ENCODE measurements at regions not wholly inside any gene's neighbourhood (a gene's known extent, or its start where the extent isn't known, plus 50 kb on each side); places are given as distances from the start of the nearest gene placed in this dataset.

DNA sequence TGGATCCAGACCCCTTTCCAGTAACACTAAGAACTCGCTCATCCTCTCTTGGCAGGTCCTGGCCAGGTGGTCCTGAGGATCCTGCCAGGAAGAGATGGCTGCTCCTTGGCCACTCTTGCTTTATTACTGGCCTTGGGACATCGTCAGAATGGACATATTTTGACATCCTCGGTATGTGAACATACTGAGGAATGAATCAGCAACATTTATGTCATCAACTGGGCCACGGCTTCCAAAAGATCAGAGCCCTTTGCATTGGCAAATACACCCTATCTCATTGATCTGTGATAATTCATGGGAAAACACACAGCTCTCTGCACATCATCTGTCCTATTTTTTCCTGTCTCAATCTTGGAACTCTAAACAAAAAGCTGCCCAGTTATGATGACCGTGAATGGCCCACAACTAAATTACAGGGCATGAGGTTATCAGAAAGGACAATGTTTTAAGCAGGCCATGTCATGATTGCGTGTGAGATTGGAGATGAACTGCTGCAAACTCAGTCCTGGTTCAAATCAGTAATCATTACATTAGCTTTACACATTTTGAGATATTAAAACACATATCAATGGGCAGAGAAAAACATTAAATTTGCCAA, 1325.8 kb downstream of the AACS start:
- no peak overlapping the region for H2AK5ac ChIP-seq (ENCODE audit: low read depth, low read length)
- H2BK20ac ChIP-seq (ENCODE audit: low read length) = no peak overlapping the region
- 94% methylated on average over 6 of the region's 6 CpGs; no CpG with 5 or more reads in 1 of the 2 experiments for WGBS, 2 experiments (ENCODE audit: extremely low coverage in 1 of 2, insufficient coverage in 1 of 2, insufficient read length in 1 of 2, insufficient replicate concordance in 2 of 2, low coverage in 1 of 2, low lambda C conversion rate in 2 of 2, missing lambda C conversion rate in 1 of 2)
- no peak overlapping the region for H3K27ac ChIP-seq (ENCODE audit: low read depth, low read length)
- no peak overlapping the region for H3K4ac ChIP-seq (replicated peaks; ENCODE audit: insufficient read length, low read depth, low read length)
- no peaks in the 10 kb centered on the region for H3K27me3 ChIP-seq (replicated peaks in 1 of 4; ENCODE audit: control insufficient read depth in 3 of 4, extremely low read depth in 1 of 4, insufficient read depth in 3 of 4, low read length in 3 of 4)
- TF ChIP-seq SIN3A (conservative IDR thresholded peaks at IDR 0.05 in 1 of 2, IDR thresholded peaks at IDR 0.05 in 1 of 2; ENCODE audit: low read depth in 1 of 2, low read length in 2 of 2) (no peak), RXRA (IDR thresholded peaks at IDR 0.05; ENCODE audit: insufficient read depth, low read depth, low read length) (no peak), EZH2 (IDR thresholded peaks at IDR 0.05; ENCODE audit: low read depth, low read length, severe bottlenecking) (no peak), CHD2 (IDR thresholded peaks at IDR 0.05; ENCODE audit: low read length) (no peak), RBBP5 (IDR thresholded peaks at IDR 0.05; ENCODE audit: borderline replicate concordance, low read depth, low read length) (no peak), NANOG (IDR thresholded peaks at IDR 0.05; ENCODE audit: insufficient read depth, low read depth, low read length, poor library complexity, severe bottlenecking) (no peak), POU5F1 (IDR thresholded peaks at IDR 0.05; ENCODE audit: low read depth, low read length) (no peak), POLR2A (IDR thresholded peaks at IDR 0.05; ENCODE audit: control extremely low read depth in 1 of 2, low read depth in 2 of 2, low read length in 2 of 2) (no peak), MAFK (IDR thresholded peaks at IDR 0.05; ENCODE audit: low read depth, low read length) (no peak), SP1 (IDR thresholded peaks at IDR 0.05; ENCODE audit: low read depth, low read length) (no peak)
- TF ChIP-seq, protein P1, sequence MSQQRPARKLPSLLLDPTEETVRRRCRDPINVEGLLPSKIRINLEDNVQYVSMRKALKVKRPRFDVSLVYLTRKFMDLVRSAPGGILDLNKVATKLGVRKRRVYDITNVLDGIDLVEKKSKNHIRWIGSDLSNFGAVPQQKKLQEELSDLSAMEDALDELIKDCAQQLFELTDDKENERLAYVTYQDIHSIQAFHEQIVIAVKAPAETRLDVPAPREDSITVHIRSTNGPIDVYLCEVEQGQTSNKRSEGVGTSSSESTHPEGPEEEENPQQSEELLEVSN (IDR thresholded peaks at IDR 0.05) = no peak
- no peaks in the 10 kb centered on the region for H3K23me2 ChIP-seq (ENCODE audit: low read depth, low read length)
- no peak overlapping the region for H3K56ac ChIP-seq (replicated peaks; ENCODE audit: insufficient read length, low read depth, low read length)
- H3K9me3 ChIP-seq (ENCODE audit: insufficient read depth in 2 of 2, low read depth in 1 of 2, low read length in 1 of 2) = no peaks in the 10 kb centered on the region
- H3K4me3 ChIP-seq (ENCODE audit: extremely low read depth in 1 of 4, insufficient read depth in 2 of 4, low read depth in 3 of 4, low read length in 4 of 4) = no peak overlapping the region
- DNase-seq (ENCODE audit: low read depth in 1 of 2, low spot score in 2 of 2) (no peak), FAIRE-seq (no peak)
- peaks cover 0 to under 1% (median 0%) of the 10 kb centered on the region in 4 experiments; a peak in 1 of 7 replicates for H3K4me1 ChIP-seq (replicated peaks in 1 of 4; ENCODE audit: control insufficient read depth in 3 of 4, insufficient read depth in 4 of 4, low read length in 3 of 4)
- H3K14ac ChIP-seq (ENCODE audit: insufficient read length) = no peak overlapping the region
- no peak overlapping the region for H4K91ac ChIP-seq (replicated peaks; ENCODE audit: insufficient read length, low read length)
- no peak overlapping the region for H2BK12ac ChIP-seq (ENCODE audit: low read depth, low read length)
- H4K8ac ChIP-seq (ENCODE audit: extremely low read depth, insufficient read depth, low read length) = no peak overlapping the region
- H3K36me3 ChIP-seq (ENCODE audit: control insufficient read depth in 2 of 4, insufficient read depth in 4 of 4, low read length in 3 of 4) = no peaks in the 10 kb centered on the region
- ChIA-PET CTCF (ENCODE audit: partially characterized antibody) (interaction anchor here (0.8 kb wide), 1 partner anchor 30 kb away, joined by 3 read pairs; no protein-coding TSS in a partner anchor), POLR2A (ENCODE audit: partially characterized antibody) (no interaction called here)
- no peak overlapping the region for H3K9ac ChIP-seq (replicated peaks in 1 of 4; ENCODE audit: extremely low read depth in 1 of 4, low read depth in 3 of 4, low read length in 3 of 4)
- H4K5ac ChIP-seq (ENCODE audit: insufficient read length, low read depth, low read length) = no peak overlapping the region
- H3K18ac ChIP-seq (ENCODE audit: extremely low read depth, low read length) = no peak overlapping the region
- H4K20me1 ChIP-seq (replicated peaks in 1 of 2; ENCODE audit: control insufficient read depth in 1 of 2, insufficient read depth in 2 of 2, low read length in 2 of 2) = no peaks in the 10 kb centered on the region
- no peak overlapping the region for H3K23ac ChIP-seq (ENCODE audit: insufficient read length)
- H2AFZ ChIP-seq (ENCODE audit: low read length) = no peak overlapping the region
- H2BK15ac ChIP-seq (ENCODE audit: low read length) = no peak overlapping the region
- H2BK5ac ChIP-seq (ENCODE audit: low read depth, low read length) = no peak overlapping the region
- no peak overlapping the region for H3K4me2 ChIP-seq (ENCODE audit: insufficient read depth in 1 of 2, low read depth in 2 of 2, low read length in 2 of 2)
- H2BK120ac ChIP-seq (replicated peaks; ENCODE audit: low read depth, low read length) = no peak overlapping the region
- no peaks in the 10 kb centered on the region for H3K79me1 ChIP-seq (ENCODE audit: low read depth, low read length)
- H3K79me2 ChIP-seq (ENCODE audit: control insufficient read depth in 1 of 2, insufficient read depth in 2 of 2, low read length in 2 of 2) = no peaks in the 10 kb centered on the region
